RCC 7860 (cell line): ENCODE measurements at regions not wholly inside any gene's neighbourhood (a gene's known extent, or its start where the extent isn't known, plus 50 kb on each side); places are given as distances from the start of the nearest gene placed in this dataset.
"Not testable (repeated sequence)": the region's sequence is repeated elsewhere in the genome, so short reads cannot be mapped to it uniquely, and the experiment has no call there.

Source experiments
- DNase-seq: peaks from one replicate; pipeline ENCODE4 v3.0.0-alpha.2; 2015; ENCODE audit warnings: low spot score
- FAIRE-seq: peaks from 2 replicates; lab custom pipeline; 2012; peaks lifted over from hg19 to GRCh38; lab: Jason Lieb, UNC

DNA sequence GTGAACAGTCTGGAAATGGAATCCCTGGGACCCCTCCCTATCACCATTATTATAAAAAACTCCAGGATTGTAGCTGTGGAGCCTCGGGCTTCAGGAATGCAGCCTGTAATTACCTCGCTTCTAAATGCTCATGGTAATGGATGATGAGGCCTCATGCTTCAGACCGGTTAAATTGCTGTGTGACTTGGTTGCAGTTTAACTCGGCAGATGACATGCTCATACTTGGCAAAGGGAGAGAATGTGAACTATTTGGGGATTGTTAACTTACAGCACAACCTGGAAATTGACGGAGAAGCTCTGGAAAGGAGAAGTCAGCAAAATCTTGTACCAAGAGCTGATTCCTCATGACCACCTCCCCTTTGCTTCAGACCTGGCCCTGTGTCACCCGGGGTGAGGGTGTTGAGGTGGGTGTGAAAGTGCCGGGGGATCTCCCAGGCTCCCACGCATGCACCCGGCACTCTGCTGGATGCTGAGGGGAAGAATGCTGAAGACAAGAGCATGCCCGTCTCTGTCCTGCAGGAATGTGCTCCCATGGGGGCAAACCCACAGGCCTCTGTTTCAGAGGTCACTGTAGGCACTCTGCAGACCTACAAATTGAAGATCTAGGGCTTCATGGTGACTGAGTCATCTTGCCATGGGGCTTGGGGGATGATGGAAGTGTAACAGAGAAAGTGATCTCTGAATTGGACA lies 364.8 kb downstream of the RPS6KC1 start:
- FAIRE-seq (no peak), DNase-seq (peak; percentile 30)

DNA sequence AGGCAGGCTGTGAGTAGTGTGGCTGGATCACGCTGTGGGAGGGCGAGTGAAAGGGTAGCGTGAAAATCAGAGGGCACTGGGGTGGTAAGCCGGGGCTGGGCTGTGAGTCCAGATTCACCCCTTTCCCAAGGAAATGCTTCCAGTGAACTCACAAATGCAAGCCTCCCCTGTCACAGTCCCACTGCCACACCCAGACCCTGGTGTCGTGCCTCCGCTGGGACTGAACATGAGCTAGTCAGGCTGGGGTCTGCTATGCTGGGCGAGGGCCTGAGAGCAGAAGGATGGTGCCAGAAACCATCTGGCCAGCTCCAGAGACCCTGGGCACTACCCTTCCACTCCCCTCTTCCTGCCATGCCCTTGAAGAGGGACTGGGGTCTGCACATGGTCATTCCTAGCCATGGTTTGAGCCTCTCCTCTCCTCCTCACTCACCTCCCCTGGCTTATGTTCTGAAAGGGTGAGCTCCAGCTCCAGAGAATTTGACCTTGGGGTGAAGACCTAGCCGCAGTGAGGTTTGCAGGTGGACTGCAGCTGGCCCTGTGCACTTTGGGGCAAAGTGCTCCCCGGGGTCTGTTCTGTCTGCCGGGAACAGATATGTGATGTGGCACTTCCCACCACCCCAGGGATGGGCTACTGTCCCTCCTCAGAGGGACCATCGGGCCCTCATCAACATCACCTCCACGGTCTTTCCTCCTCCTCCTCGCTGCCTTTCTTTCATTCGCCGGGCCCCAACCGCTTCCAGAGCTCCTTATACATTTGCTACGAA lies 365.6 kb downstream of the RPS6KC1 start:
- DNase-seq (no peak), FAIRE-seq (no peak)

DNA sequence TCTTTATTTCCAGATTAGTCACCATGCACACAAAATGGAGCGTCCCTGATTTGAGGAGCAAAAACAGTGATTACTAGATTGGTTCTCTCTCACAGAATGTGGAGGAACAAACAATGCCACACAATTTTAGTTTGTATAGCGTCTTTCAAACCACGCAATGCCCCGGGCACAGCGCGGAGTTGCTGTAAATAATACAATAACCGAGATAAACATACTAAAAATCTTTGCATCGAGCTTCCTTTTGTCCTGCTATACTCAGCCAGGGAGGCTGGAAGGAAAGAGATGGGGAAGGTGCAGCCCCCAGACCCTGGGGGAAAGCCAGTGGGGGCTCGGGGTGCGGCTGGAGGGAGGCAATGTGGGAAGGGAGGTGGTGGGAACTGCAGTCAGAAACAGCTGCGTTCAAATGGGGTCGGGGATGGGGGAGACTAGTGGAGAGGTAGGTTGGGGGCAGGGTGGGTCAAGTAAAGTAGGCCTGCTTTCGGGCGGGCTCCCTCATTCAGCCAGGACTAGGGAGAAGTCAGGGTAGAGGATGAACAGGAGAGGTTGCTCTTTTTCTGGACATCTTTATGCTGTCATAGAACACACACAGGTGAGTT lies 366.3 kb downstream of the RPS6KC1 start:
- no peak for DNase-seq
- FAIRE-seq: no peak

DNA sequence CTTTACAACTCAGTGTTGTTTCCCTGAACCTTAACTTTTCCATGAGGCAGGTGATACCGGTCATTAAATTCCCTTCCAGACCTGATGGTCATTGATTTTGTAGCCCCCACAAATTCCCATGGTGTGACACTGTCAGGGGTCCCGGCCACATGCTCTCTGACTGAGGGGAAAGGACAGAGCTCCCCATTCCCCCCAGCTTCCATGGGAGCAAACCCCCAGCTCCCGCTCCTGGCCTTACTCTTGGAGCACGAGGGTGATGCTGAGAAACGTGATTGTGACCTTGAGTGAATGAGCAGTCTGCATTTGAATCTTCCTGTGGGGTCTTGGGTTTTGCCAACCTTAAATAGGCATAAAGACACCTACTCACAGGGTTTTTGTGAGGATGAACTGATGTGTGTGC lies 366.8 kb downstream of the RPS6KC1 start:
- DNase-seq (no peak), FAIRE-seq (no peak)

DNA sequence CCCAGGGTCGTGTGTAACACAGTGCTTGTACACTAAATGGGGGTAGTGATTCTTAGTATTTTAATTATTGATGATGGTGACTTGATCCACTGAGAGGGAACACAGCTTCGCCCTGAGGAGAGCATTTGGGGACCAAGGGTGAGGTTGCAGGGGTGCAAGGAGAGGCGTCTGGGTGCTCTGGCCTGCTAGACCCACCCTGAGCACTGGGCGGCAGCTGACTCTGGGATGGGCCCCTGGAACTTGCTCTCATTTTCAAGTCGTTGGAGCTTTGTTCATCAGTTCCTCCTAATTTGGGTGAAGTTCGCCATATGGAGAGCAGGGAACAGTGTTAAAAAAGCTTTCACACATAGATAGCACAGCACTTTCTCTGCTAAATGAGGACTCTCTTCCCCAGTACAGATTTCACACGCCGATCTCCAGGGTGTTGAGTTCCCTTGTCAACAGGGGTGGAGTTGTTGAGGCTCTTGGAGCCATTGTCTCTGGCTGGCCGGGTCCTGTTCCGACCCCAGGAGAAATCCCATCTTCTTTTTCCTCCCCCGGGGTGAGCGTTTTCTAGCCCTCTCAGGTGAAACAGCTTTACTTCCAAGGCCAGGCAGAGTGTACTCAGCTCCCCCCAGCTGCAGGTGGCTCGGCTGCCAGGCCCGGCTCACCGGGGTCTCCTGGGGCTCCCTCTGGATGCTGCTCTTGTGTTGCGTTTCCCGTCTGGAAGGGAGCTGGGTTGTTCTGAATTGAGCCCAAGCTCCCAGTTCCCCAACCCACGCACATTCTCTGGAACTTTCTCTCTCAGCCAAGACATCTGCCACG lies 367.4 kb downstream of the RPS6KC1 start:
- FAIRE-seq: no peak

DNA sequence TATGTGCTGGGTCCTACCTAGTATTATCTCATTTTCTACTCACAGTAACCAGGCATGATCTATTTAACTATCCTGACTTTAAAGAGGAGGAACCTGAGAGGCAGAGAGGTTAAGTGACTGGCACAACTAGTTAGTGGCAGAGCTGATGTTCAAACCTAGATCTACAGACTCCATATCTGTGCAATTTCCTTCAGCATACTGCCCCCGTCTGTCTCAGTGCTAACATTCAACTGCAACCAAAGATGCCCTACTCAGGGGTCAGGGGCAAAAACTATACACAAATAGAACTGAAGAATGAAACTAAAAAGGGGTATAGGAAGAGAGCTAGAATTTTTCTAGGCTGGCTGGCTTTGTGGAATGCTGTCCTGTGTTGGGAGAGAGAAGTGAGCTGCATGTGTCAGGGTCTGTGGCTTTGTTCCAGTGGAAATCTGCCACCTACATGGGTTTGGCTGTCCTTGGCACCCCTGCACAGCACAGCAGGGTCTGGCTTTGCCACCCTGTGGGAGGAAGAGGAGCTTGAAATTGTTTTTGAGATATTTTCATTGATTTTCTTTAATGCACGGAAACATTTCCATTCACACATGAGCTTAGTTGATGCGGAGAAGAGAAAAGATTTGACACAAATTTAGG lies 368.5 kb downstream of the RPS6KC1 start:
- DNase-seq (no peak), FAIRE-seq (no peak)

More for the DNA sequence above, 367.4 kb downstream of the RPS6KC1 start:
- DNase-seq: no peak

DNA sequence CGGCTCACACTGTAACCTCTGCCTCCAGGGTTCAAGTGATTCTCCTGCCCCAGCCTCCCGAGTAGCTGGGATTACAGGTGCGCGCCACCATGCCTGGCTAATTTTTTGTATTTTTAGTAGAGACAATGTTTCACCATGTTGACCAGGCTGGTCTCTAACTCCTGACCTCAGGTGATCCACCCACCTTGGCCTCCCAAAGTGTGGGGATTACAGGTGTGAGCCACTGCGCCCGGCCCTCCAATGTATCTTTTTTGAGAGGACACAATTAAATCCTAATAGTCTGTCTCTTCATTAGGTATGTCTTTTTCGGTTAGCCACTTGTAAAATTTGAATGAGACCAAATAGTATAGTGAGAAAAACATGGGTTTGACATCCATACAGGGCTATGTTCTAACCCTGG lies 370.1 kb downstream of the RPS6KC1 start:
- FAIRE-seq, DNase-seq: not testable (repeated sequence)

DNA sequence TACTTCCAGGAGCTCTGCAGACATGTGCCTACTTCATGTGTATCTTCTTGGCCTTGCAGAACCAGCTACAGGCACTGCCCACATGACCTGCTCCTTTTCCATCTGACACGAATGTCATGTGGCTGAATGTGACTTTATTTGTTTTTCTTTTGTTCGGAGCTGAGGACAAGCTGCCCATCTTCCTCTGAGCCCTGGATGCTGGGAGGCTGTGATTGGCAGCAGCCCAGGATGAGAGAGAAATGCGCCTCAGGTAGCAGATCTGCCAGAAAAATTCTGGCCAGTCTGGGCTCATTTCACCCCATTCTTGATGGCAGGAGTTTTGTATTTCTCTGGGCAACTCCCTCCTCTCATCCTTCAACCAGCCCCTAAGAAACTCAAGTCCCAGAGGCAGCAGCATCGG lies 372.0 kb downstream of the RPS6KC1 start:
- no peak for DNase-seq
- no peak for FAIRE-seq

DNA sequence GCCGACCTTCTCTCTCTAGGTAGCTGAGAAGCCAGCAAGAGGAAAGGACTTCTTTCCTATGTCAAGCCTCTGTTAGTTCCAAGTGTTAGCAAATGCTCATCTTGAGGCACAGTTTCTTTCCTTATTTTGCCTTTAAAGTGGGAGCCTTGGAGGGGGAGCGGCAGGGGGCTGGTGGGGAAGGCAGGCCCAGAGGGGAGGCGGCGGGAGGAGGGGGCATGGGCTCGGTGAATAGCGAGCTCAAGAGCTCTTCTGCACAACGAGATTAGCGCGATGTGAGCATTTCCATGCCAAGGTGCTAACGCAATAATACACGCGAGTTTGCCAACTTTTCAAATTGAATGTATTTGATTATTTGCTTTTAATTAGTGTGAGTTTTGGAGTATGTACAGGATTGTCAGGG lies 372.6 kb downstream of the RPS6KC1 start:
- FAIRE-seq (no peak), DNase-seq (no peak)

DNA sequence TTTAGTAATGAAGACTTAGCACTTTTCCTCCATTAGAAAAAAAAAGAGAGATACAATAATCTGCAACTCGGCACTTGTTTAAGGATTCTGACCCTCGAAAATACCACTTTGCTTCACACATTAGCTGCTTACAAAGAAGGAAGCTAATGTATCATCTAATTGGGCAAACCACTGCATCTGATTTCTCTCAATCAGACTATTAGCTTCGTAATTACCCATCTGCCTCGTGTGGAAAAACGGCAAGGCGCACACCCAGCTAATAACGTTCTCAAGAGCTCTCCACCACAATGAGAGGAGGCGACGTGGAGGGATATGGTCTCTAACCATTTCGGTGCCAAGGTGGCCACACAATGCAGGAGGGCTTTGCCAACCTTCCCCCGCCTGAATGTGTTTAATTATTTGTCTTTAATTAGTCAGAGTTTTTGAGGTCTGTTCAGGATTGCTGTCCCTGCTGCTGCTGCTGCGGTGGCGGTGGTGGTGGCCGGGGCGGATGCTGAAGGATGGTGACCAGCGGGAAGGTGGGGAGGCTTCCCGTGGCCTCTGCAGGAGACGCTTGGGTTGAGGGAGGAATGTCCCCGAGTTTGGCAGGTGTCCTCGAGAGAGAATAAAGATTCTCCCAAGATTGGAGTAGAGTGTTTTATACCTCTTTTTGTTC lies 374.5 kb downstream of the RPS6KC1 start:
- DNase-seq (no peak), FAIRE-seq (no peak)

DNA sequence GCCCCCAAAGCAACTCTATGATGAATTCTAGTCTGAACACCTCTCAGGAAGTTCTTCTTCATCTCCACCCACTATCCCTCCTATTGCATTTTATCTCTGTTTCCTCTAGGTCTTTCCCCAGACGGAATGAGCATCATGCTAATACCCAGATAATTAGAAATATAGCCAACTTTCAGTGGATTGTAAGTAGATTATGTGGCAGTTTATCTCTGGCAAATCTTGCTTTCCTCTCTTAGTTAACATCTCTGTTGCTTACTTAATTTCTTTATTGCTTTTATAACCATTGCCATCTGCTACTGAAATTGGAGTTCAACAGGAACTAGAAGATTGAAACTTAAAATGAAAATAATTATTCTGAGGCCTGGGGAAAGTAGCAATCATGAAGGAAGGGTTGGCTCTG lies 378.6 kb downstream of the RPS6KC1 start:
- FAIRE-seq (no peak), DNase-seq (no peak)

DNA sequence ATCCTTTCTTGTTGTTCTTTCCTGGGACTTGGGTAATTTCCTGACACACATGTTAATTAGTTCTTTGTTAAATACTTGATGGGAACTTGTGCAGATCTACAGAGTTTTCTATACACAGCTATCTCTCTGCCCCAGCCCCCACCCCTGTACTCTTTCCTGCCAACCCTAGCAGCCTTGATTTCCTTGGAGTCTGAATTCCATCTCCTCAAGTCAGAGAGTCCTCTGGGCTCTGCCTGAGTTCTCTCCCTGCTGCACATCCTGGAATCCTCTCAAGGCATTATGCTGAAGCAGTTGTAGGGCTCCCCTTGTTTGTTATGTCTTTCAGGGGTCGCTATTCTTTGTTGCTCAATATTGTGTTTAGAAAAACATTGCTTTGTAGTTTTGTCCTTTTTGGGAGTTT lies 384.7 kb downstream of the RPS6KC1 start:
- FAIRE-seq (no peak), DNase-seq (no peak)

DNA sequence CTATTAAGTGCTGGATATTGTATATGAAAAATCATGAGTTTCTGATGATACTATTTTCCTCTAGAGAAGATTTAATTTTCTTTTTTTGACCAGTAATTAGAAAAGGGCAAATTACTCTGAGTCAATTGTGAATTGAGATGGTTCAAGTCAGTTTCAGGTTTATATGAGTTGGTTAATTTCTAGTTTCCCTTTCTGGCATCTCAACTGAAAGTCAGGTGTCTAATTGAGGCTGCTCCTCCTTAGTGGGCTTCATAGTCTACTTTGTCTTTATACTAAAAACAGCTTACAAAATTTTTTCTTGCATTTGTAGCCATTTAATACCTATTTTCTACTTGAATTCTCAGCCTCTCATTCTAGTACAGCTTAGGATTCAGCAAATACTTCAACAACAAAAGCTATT lies 387.3 kb downstream of the RPS6KC1 start:
- FAIRE-seq (no peak), DNase-seq (no peak)

DNA sequence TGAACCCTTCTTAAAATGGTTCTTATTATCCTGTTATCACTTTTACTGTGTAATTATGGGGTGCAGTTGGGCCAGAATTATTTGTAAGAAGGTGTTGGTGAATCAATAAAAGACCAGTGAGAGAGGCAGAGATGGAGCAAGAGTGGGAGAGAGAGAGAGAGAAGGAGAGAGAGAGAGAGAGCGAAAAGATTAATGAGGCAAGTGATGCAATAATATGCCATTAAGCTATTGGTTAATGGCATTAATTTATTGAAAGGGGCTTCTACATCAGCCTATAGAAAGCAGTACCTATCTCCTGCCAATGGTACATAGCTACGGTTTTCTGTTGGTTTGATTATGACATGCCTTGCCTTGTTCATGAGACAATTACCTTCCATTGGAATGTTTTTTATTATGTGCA lies 388.7 kb downstream of the RPS6KC1 start:
- no peak for DNase-seq
- FAIRE-seq: no peak

DNA sequence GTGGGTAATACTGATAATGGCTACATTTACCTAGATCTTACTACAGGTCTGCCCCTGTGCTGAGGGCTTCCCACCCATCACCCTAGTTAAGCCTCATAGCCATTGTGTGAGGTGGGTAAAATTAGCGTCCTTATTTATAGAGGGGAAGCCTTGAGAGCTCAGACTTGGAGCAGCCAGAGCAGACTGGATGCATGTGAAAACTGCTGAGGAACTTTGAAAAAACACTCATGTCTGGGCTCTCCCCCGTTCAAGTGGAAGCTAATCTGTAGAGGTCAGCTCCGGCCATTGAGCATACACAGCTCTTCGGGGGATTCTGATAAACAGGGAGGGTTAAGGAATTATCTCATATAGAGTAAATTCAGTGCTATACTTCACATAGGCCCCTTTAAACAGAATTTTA lies 389.7 kb downstream of the RPS6KC1 start:
- FAIRE-seq: no peak
- DNase-seq: no peak

DNA sequence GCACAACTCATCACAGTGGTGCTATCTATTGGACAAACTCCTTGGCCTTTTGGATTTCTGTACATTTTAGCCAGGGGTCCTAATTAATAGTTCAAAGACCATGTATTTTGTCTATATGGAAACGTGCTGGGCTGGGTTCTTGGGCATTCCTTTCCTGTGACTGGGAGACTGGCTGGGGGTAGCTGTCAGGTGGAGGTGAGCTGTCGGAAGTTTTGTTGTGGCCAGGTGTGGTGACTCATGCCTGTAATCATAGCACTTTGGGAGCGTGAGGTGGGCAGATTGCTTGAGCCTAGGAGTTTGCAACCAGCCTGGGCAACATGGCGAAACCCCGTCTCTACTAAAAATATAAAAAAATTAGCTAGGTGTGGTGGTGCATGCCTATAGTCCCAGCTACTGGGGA lies 392.4 kb downstream of the RPS6KC1 start:
- FAIRE-seq: no peak
- DNase-seq: no peak

DNA sequence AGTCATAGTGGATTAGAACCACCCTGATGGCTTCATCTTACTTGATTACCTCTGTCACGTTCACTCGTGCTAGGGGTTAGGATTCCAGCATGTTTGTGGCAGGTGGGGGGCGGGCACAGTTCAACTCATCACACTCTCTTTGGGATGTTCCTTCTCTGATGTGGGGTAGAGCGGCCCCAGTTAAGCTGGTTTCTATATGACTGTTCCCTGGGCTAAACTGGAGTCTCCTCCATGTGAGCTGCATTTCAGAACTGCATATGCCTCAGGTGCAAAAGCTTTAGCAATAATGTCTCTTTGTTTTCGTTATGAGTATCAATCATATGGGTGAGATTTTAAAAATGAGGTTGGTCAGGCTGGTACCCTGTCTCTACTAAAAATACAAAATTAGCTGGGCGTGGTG lies 393.2 kb downstream of the RPS6KC1 start:
- DNase-seq: no peak
- FAIRE-seq: no peak

DNA sequence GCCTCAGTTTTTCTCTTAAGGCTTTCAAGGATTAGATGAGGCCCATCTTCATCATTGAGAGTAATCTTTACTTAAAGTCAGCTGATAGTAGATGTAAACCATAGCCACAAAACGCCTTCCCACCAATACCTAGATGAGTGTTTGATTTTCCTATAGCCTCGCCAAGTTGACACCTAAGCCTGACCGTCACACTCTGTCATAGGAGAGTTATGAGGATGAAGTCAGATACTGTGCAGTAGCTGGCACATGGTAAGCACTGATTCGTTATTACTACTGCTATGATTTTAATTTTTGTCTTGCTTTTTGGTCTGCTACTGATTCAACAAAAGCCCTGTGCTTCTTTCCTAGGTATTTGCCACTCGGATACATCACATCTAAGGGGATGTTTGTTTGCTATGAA lies 395.5 kb downstream of the RPS6KC1 start:
- FAIRE-seq (no peak), DNase-seq (no peak)

DNA sequence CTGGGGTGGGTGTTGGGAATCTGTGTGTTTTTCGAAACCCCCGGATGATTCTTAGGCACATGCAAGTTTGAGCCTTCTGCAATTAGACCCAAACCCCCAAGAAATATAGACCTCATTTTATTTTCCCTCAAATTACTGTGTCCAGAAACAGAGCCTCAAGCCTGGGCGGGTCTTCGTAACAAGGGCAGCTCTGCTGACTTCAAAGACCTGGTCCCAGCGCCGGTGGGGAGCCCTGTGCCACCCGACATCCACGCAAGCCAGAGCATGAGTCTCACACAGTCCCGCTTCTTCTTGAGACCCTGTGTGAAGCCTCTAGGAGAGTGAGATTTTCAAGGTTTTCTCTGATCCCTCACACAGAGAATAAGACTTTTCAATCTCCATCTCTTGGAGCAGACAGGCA lies 397.3 kb downstream of the RPS6KC1 start:
- FAIRE-seq (no peak), DNase-seq (no peak)

DNA sequence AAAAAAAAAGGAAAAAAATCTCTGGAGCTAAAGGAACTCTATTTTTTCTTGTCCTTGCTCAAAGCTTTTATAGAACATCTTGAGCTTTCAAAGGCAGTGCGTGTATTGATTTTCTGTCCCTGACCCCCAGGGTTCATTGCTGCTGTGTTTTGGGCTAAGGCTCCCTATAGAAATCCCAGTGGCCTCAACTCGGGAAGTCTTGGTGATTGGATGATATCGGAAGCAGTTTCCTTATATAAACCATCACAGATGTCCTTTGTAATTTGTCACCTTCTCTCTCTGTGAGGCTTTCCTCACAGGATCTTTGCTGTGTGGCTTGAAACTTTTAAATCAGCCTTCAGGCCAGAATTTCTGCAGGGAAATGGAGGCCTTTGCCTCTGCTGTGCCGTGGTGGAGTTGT lies 397.7 kb downstream of the RPS6KC1 start:
- FAIRE-seq: no peak

More for the DNA sequence above, 397.7 kb downstream of the RPS6KC1 start:
- DNase-seq: no peak
